Right forelimb (tissue), 1 donor: ENCODE measurements at regions not wholly inside any gene's neighbourhood (a gene's known extent, or its start where the extent isn't known, plus 50 kb on each side); places are given as distances from the start of the nearest gene placed in this dataset.

Experiments
- DNase-seq: peaks from one replicate; pipeline ENCODE4 v3.0.0-alpha.2; 2018

DNA sequence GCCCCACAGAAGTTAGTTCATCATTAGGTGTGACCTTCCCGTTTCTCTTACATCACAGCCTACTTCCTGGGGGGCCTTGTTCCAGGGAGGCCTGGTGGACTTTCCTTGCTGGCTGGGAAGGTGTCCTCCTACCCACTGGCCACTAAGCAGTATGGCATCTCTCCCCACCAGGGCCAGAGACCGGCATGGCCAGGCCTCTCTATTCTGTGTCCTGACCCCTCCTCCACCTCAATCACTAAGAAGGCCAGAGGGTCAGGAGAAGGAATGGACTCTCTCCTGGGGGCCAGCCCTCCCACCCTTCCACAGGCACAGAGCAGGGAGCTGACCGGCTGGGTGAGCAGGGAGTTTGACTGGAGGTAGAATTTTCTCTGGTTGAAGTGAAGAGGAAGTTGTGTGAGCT, 81.9 kb downstream of the PJA1 start:
- DNase-seq = no peak

DNA sequence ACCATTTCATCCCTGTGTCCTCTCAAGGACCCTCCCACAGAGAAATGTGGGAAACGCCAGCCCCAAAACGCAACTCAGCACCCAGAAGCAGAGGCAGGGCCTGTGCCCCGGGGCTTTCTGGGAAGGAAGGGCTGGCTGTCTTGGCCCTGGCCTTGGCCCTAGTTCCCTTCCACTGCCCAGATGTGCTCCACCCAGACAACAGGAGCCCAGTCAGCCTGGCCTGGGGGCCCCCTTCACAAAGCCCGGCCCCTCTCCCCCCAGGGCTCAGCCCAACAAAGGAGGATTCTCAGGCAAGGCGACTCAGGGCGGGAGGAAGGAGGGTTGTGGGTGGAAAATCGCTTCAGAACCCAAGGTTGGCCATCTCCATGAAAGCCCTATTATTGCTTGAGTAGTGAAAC, 82.5 kb downstream of the PJA1 start:
- DNase-seq = no peak

DNA sequence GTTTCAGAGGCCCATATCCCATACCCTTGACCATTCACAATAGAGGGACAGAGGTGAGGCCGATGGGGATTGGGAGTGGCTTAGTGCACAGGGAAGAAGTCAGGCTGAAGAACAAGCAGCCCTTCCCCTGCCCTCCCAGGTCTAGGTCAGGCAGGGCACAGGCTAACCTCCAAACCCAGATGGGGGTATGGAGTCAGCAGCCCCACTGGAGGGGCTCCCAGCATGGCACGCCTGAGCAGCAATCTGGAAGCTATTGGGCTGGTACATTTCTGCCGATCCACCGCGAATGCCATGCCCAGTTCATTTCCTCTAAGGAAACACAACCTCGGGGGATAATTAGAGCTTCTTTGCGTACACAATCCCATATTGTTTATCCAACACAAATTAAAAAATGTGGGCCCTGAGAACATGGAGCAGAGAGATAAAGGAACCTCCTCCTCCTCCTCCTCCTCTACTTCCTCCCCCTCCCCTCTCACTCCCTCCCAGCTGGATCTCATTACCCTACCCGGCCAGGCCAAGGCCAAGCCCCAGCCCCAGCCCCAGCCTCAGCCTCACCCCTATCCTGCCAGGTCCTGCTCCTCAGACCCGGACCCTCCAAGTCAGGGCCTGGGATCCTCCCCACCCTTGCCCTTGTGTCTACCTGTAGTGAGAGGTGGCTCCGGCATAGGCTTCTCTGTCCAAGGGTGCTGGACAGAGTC, 83.0 kb downstream of the PJA1 start:
- no peak for DNase-seq

DNA sequence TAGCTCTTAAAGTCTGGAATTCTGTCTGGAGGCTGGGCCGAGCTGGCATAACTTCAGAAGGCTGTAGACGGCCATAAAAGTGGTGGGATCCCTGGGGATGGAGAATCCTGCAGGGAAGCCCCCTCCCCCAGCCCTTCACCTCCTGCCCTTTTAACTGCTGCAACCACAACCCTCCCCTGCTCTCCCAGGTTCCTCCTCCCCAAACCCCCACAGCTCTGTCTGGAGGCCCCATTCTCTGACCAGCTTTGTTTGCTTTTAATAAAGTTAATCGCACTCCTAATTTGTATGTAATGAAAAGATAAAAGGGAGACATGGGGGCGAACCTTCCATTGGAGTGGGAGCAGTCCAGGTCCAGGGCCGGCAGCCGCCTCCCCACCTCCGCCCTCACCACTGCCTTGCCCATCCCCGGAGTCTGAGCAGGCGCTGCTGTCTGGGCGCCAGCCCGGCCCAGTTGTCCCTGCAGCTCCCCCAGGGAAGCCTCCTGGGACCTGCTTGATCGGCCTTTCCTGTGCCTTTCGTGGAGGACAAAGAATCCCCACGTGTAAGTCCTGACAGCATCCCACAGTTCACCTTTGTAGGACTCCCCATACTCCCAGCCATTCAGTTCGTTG, 84.3 kb downstream of the PJA1 start:
- DNase-seq = no peak

DNA sequence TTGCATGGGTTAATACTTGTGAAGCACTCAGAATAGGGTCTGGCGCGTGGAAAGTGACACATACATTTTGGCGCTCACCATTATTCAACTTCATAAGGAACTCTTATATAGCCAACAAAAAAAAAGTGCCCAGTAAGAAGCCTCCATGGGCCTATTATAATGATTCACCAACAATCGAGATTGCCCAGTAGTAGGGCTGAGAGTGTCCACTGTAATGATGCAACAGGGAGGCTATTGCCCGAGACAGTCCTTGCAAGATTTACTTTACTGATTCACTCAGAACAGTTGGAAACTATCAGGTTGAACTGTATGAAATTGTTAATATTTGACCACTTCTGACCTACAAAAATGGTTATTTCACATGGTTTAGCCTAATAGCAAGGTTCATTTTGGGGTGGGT, 86.0 kb downstream of the PJA1 start:
- no peak for DNase-seq

- no peak for DNase-seq
Observed at GRCh38 chrX:69077895-69078455, 87.3 kb downstream of the PJA1 start.

GRCh38 chrX:69076088-69076487, 89.2 kb downstream of the PJA1 start:
- no peak for DNase-seq

DNA sequence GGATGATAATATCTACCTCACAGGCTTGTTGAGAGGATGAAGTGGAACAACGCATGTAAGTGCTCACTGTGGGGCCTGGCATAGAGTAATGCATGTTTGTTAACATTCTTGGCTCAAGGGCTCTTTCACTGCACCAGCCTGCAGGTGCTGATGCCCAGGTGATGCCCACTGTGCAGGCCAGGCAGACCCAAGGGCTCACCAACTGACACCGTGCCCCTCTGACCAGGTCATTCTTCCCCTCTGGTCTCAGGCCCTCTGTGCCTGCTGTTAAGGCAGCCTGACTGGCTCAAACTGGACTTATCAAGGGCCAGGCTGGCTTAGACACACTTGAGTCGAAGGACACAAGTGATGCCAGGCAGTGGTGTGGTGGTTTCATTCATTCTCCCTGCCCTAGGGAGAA, 90.5 kb downstream of the PJA1 start:
- no peak for DNase-seq

DNA sequence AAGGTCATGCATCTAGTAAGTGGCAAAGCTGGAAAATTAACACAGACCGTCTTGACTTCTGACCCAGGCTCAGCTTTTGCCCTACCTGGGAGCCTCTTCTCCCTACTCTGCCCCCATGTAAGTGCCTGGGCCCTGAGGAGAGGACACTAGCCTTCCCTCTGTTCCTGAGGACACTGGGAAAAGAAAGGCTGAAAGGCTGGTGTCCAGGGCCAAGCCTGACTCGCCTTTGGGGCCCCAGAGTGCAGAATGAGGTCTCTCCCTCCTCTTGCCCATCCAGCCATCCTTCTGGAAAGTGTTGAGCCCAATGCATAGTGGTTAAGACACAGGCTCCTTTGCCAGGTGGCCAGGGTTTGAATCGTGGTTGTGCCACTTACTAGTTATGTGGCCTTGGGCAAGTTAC, 91.5 kb downstream of the PJA1 start:
- DNase-seq = no peak

- no peak for DNase-seq
Observed at GRCh38 chrX:69073241-69073640, 92.0 kb downstream of the PJA1 start.

- no peak for DNase-seq
Observed at GRCh38 chrX:69072486-69073006, 92.7 kb downstream of the PJA1 start.

GRCh38 chrX:69070949-69071650, 94.2 kb downstream of the PJA1 start:
- no peak for DNase-seq

DNA sequence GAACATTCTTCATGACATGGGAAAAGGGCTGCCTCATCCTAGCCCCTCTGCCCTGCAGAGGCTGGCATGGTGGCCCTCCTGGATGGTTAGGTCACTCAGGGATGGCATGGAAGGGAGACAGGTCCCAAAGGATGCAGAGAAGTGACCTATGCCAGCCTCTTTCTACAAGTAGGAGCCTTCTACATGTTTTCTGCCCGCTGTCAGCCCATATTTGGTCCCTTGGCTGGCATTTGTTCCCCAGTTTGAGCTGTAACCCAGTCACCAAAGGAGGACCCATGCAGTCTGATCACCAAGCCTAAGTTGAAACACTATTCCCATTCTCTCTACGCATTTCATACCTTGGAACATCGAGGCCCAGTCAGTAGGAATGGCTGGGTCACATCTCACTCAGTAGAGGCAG, 95.4 kb downstream of the PJA1 start:
- DNase-seq = no peak

- DNase-seq = no peak
Observed at GRCh38 chrX:69069086-69069445, 96.2 kb downstream of the PJA1 start.

DNA sequence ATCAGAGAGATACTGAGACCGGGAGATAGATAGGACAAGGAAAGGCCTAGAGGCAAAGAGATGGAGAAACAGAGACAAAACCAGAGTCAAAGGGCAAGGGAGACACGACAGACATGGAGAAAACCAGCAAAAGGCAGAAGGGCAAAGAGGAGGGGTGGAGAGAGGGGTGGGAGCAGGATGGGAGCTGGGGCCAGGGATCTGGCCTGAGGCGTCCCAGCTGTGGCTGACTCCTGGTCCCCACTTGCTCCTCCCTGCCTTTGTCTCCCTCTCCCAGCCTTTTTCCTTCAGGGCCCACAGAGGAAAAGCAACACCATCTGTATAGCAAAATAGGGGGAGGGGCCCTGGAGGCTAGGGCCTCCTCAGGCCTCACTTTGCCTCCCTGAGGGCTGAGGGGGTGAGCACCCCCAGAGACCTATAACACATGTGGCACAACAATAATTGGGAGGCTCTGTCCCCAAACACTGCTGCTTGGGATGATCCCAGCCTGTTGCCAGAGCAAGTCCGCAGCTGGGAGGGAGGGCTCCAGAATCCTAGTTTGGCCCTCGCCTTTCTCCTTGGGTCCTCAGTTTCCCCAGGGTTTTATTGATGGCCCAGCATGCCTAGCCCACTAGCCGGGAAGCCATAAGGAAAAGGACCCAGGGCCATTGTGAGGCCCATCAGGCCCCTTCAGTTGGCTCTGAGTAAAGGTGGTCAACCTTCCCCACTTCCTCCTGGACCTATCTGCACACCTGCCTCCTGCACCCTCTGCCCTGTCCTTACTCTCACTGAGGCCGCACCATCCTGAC, 96.8 kb downstream of the PJA1 start:
- DNase-seq = no peak

GRCh38 chrX:69067841-69068240, 97.4 kb downstream of the PJA1 start:
- no peak for DNase-seq

- DNase-seq = no peak
Observed at GRCh38 chrX:69066966-69067525, 98.2 kb downstream of the PJA1 start.

GRCh38 chrX:69066021-69066757, 99.1 kb downstream of the PJA1 start:
- no peak for DNase-seq

DNA sequence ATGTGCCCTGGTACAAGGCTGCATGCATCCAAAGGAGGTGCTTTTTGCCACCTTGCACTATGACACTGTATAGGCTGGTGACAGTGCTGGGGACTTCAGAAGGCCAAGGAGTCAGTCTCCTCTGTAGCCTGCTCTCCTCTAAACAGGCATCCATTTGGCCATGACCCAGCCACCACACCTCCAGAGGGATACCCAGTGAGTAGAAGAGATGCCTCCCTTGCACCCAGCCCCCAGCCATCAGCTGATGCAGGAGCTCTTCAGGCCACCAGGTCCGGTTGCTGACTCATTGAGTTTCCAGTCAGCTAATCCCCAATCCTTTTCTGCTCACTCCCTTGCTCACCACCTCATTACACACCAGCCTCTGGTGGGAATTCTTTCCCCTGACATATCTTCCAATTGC, 99.8 kb downstream of the PJA1 start:
- no peak for DNase-seq

DNA sequence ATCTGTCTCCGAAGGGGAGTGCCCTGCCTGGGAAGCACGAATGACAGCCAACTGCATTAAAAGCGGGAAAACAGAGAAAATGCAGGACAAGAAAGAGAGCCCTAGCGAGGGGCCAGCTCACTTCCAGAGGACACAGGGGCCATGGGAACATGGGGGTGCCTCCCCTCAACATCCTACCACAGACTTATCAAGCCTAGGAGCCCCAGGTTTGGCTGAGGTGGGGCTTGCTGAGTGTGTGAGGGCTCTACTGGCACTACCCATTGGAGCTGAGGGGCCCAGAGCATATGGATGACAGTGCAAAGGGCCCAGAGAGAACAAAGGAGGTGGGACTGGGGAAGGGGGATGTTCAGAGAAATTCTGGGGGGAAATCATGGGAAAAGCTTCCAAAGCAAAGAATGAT, 101.8 kb downstream of the PJA1 start:
- no peak for DNase-seq

GRCh38 chrX:69062493-69062892, 102.8 kb downstream of the PJA1 start:
- no peak for DNase-seq
